Heart left ventricle (tissue), 16 donors: ENCODE measurements at regions not wholly inside any gene's neighbourhood (a gene's known extent, or its start where the extent isn't known, plus 50 kb on each side); places are given as distances from the start of the nearest gene placed in this dataset.

ENCODE experiments used
- ATAC-seq, 4 donors: fragments of 200-7000 bp; cut with Tn5 transposase; one replicate each; pipeline ENCODE4 v1.9.1; 2020 to 2022; ENCODE audit warnings: moderate library complexity in 4 of 4, mild to moderate bottlenecking in 3 of 4, moderate number of reproducible peaks in 1 of 4
- DNase-seq, 5 donors: peaks; one replicate each; pipeline ENCODE4 v3.0.0-alpha.2; 2020
- H3K27ac ChIP-seq, 12 donors: fragments of 200-600 bp; sonication (generic) in 4 of 12; one replicate each; pipeline versions ENCODE4 v1.5.0 to v1.8.0; 2016 to 2022; ENCODE audit warnings: mild to moderate bottlenecking in 2 of 12
- H3K27me3 ChIP-seq, 9 donors: fragments of 200-600 bp; sonication (generic) in 2 of 9; one replicate each; pipeline versions ENCODE4 v1.5.1 to v1.8.0; 2016 to 2022; ENCODE audit warnings: mild to moderate bottlenecking in 3 of 9
- H3K36me3 ChIP-seq, 9 donors: fragments of 200-600 bp; sonication (generic) in 2 of 9; one replicate each; pipeline versions ENCODE4 v1.5.0 to v1.8.0; 2018 to 2022; ENCODE audit warnings: mild to moderate bottlenecking in 2 of 9
- H3K4me1 ChIP-seq, 12 donors: fragments of 200-600 bp; sonication (generic) in 4 of 12; one replicate each; pipeline versions ENCODE4 v1.5.0 to v1.8.0; 2016 to 2022; ENCODE audit warnings: mild to moderate bottlenecking in 3 of 12
- H3K4me3 ChIP-seq, 12 donors: fragments of 200-600 bp; sonication (generic) in 4 of 12; one replicate each; pipeline versions ENCODE4 v1.5.0 to v1.8.0; 2017 to 2022; ENCODE audit warnings: mild to moderate bottlenecking in 9 of 12, moderate library complexity in 4 of 12
- H3K9me3 ChIP-seq, 12 donors: fragments of 200-600 bp; sonication (generic) in 4 of 12; one replicate each; pipeline versions ENCODE4 v1.5.0 to v1.8.0; 2016 to 2022; ENCODE audit warnings: mild to moderate bottlenecking in 1 of 12
- CTCF ChIP-seq, 12 donors: fragments of 200-600 bp; sonication (generic) in 4 of 12; IDR thresholded peaks; one replicate each; pipeline versions ENCODE4 v1.5.0 to v1.8.0; 2018 to 2022; ENCODE audit warnings: antibody characterized with exemption in 12 of 12, mild to moderate bottlenecking in 5 of 12
- POLR2A ChIP-seq, 2 donors: fragments of 450-650 bp; IDR thresholded peaks; one replicate each; pipeline ENCODE4 v1.6.1; 2017; ENCODE audit warnings: antibody characterized with exemption in 2 of 2, mild to moderate bottlenecking in 2 of 2, moderate library complexity in 2 of 2
- WGBS, 4 donors: extraction: QIAGEN DNeasy Blood & Tissue Kit in 2 of 4; methylation state at CpG; one replicate each; pipeline versions ENCODE4 v1.1.5 to v1.1.7; 2013 to 2018; 5-methylcytosine and 5-hydroxymethylcytosine counted together
- intact Hi-C, 10 donors: fragments of 100-400 bp; cut with DNase I; formaldehyde crosslinking; loops; one replicate each; pipeline versions ENCODE4 v1.11.1 to v1.14.2; 2022
- donor health status: ischemic (EF 13 %, LVEDD 7.1; RV severe dilation, severe dysfunction).
- donor health status: healthy with polysubstance abuse.
- donor health status: DM: no; HTN: yes; CAD: no.
- donor health status: DM: no; HTN: no; CAD: no.
- donor health status: ischemic (EF 25% LVEDD 6.9; RV normal size, moderate dysfunction).
- donor health status: ischemic (EF 25% LVEDD 5.7; RV mildly dilated, moderate dysfunction).
- donor health status: healthy.
- donor health status: DM: yes; HTN: yes; CAD: no.
- donor health status: ischemic (EF 35%, LVEDD 5.7; RV mildly dilated, moderate dysfunction).
- donor health status: nonischemic (EF 11% LVEDD 7.7; RV severe dilation, severe dysfunction).
- donor health status: DM: yes; HTN: yes; CAD: no.
- donor health status: PGD.
- donor health status: ischemic (EF 29% LVEDD 5.4; RV normal size, mild dysfunction).
- donor health status: nonischemic (EF 23%, LVEDD 6.1; RV moderate dilation, normal function).

DNA sequence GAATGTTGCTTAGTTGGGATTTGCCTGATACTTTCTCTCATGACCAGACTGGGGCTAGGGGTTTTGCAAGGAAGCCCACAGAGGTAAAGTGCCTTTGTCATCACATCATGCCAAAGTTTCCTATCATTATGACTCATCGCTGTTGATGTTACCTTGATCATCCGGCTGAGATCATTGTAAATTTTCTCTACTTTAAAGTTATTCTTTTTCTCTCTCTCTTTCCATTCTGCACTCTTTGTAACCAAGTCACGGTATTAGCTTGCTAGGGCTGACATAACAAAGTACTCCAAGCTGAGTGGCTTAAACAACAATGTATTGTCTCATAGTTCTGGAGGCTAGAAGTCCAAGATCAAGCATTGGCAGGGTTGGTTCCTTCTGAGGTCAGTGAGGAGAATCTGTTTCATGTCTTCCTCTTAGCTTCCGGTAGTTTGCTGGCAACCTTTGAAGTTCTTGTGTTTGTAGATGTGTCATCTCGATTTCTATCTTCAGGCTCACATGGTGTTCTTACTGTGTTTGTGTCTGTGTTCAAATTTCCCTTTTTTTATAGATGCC, 113.0 kb downstream of the DTHD1 start:
- H3K27ac ChIP-seq, result no peak overlapping the region
- intact Hi-C loops, result no loop called here
- no peak for DNase-seq
- no peak for TF ChIP-seq POLR2A (IDR thresholded peaks at IDR 0.05)
- TF ChIP-seq CTCF (IDR thresholded peaks at IDR 0.05), result no peak
- no peaks in the 10 kb centered on the region for H3K9me3 ChIP-seq
- no peaks in the 10 kb centered on the region for H3K27me3 ChIP-seq
- H3K36me3 ChIP-seq, result no peaks in the 10 kb centered on the region
- H3K4me1 ChIP-seq, result no peaks in the 10 kb centered on the region
- ATAC-seq, result no peak
- no peak overlapping the region for H3K4me3 ChIP-seq
- WGBS, 4 donors, result 82 to 91% (median 85%) methylated on average over 5 of the region's 5 CpGs

- DNase-seq (no peak), ATAC-seq (no peak)
- Histone ChIP-seq H3K36me3 (no peaks in the 10 kb centered on the region), H3K4me1 (peaks cover 0 to 3% (median 0%) of the 10 kb centered on the region in 12 donors), H3K9me3 (no peaks in the 10 kb centered on the region), H3K27me3 (no peaks in the 10 kb centered on the region), H3K4me3 (no peak overlapping the region), H3K27ac (no peak overlapping the region)
- 32 to 43% (median 34%) methylated on average over 2 of the region's 2 CpGs for WGBS, 4 donors
- no peak for TF ChIP-seq POLR2A (IDR thresholded peaks at IDR 0.05)
- peak in 11 of 12 donors; percentile 28 to 63 (median 40) for TF ChIP-seq CTCF (IDR thresholded peaks at IDR 0.05)
- intact Hi-C loops, result no loop called here
Measured at GRCh38 chr4:36399762-36400353, 118.4 kb downstream of the DTHD1 start.

DNA sequence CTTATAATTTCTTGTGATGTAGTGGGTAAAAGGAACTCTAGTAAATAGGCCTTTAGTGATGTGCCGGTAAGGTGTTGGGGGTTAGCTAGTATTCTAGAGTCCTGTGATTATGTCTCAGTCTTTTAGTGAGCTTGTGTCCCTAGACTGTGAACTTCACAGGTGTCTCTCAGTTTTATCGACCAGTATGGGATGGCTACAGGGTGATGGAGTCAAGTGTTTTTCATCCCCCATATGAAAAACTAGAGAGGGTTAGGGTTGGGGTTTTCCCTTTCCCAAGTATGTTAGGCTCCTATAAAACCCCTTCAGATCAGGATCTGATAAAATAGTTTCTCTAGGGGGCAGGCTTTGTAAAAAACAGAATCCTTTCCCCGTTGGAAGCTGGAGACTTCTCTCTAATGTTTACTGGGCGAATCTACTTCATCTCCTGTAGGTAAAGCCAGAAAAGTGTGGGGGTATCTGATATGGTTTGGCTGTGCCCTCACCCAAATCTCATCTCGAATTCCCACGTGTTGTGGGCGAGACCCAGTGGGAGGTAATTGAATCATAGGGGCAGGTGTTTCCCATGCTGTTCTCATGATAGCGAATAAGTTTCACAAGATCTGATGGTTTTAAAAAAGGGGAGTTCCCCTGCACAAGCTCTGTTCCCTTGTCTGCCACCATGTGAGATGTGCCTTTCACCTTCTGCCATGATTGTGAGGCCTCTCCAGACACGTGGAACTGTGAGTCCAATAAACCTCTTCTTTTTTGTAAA, 120.8 kb downstream of the DTHD1 start:
- no peak for ATAC-seq
- intact Hi-C loops, result no loop called here
- peaks cover 0 to 3% (median 0%) of the 10 kb centered on the region in 12 donors for H3K4me1 ChIP-seq
- H3K9me3 ChIP-seq, result no peaks in the 10 kb centered on the region
- no peaks in the 10 kb centered on the region for H3K27me3 ChIP-seq
- H3K36me3 ChIP-seq, result no peaks in the 10 kb centered on the region
- no peak overlapping the region for H3K27ac ChIP-seq
- DNase-seq, result no peak
- WGBS, 4 donors, result 84 to 93% (median 87%) methylated on average over 9 of the region's 9 CpGs
- H3K4me3 ChIP-seq, result no peak overlapping the region
- TF ChIP-seq CTCF (IDR thresholded peaks at IDR 0.05) (no peak), POLR2A (IDR thresholded peaks at IDR 0.05) (no peak)

GRCh38 chr4:36411338-36411737, 129.9 kb downstream of the DTHD1 start:
- DNase-seq (no peak), ATAC-seq (no peak)
- 68 to 79% (median 71%) methylated on average over 6 of the region's 6 CpGs for WGBS, 4 donors
- H3K4me1 ChIP-seq, result no peaks in the 10 kb centered on the region
- TF ChIP-seq CTCF (IDR thresholded peaks at IDR 0.05) (no peak), POLR2A (IDR thresholded peaks at IDR 0.05) (no peak)
- no peak overlapping the region for H3K27ac ChIP-seq
- H3K4me3 ChIP-seq, result no peak overlapping the region
- intact Hi-C loops, result loop anchor here in 1 of 10 donors (10.0 kb wide), 1 partner anchor 973 kb away; no protein-coding TSS in a partner anchor
- no peaks in the 10 kb centered on the region for H3K36me3 ChIP-seq
- H3K9me3 ChIP-seq, result no peaks in the 10 kb centered on the region
- peaks cover 0 to 10% (median 0%) of the 10 kb centered on the region in 9 donors for H3K27me3 ChIP-seq
